AG20443 (cell line): ENCODE measurements at regions not wholly inside any gene's neighbourhood (a gene's known extent, or its start where the extent isn't known, plus 50 kb on each side); places are given as distances from the start of the nearest gene placed in this dataset.
"Not testable (repeated sequence)": the region's sequence is repeated elsewhere in the genome, so short reads cannot be mapped to it uniquely, and the experiment has no call there.

Source experiments
- DNase-seq: peaks from one replicate; pipeline ENCODE4 v3.0.0; 2012; ENCODE audit warnings: low spot score, mixed read lengths

DNA sequence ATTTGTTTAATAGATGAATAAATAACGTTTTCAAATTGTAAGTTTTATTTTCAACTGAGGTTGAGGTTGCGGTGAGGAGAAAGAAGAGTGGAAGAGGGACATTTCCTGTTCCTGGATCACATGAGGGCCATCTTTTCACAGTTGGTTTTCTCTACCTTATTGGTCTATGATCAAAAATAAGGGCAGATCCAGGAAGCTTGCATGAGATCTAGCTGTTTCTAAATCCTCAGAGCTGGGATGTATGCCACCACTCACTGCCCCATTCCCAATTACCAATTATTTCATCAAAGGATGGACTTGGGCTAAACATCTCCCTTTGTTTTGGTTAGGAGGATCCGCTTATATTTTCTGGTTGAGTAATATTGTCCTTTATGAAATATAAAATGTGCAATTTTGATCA lies 104.8 kb upstream of the TLL1 start:
- DNase-seq, result no peak

- DNase-seq, result no peak
These were observed 98.7 kb upstream of the TLL1 start for GRCh38 chr4:165774326-165774725.

- DNase-seq, result no peak
These were observed 92.9 kb upstream of the TLL1 start for GRCh38 chr4:165779950-165780670.

DNA sequence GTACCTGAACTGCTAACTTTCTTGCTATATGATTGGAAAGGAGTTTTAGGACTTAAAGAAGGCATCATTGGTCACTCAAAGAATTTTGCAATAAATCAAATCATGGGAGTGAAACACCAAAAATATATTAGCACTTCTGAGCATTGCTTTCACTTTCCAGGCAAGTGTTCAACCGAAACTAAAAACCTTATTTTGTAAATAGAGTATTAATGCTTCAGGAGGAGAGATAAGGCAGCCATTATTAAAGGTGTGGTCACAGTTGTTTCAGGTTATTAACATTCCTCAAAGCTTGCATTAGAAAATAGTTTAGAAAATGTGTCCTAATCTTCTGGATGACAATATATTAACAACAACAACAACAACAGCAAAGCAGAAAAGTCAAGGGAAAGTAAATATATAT lies 92.3 kb upstream of the TLL1 start:
- no peak for DNase-seq

DNA sequence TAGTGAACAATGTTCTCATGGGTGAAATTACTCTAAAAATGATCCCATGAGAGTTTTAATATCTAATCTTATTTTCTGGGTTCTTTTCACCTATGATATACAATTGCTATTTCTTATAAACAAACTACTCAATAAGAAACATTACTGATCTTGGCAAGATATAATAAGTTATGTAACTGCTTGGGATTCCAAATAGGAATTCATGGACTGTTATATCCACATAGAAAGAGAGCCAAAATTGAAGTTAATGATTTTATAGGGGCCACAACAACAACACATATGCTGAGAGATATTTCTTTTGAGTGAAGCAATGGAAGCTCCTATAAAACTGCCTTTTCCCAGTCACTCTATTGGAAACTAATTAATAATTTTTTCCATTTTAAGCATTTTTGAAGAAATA lies 90.4 kb upstream of the TLL1 start:
- DNase-seq, result no peak

DNA sequence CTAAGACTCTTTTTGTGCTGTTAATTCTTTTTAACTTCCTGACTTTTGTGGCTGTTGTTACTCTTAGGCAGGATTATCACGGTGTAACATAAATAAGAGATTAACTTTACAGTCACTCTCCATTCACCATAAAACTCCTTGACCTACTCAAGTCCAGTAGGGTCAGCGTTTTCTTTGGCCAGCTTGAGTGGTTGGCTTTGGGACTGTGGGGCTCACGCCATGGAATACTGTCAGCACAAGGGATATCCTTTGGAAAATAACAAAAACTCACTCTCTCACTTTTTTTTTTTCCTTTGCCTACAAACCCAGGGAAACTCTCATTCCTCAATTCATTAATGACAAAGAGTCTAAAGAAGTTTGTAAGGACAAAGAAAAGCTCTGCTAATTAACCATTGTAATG lies 89.4 kb upstream of the TLL1 start:
- DNase-seq, result no peak

GRCh38 chr4:165784672-165785071 lies 88.4 kb upstream of the TLL1 start:
- no peak for DNase-seq

- no peak for DNase-seq
These were observed 87.7 kb upstream of the TLL1 start for GRCh38 chr4:165785337-165785736.

- DNase-seq, result no peak
These were observed 85.3 kb upstream of the TLL1 start for GRCh38 chr4:165787516-165788274.

GRCh38 chr4:165788686-165789463 lies 84.2 kb upstream of the TLL1 start:
- DNase-seq, result no peak

GRCh38 chr4:165793236-165793635 lies 79.8 kb upstream of the TLL1 start:
- no peak for DNase-seq

DNA sequence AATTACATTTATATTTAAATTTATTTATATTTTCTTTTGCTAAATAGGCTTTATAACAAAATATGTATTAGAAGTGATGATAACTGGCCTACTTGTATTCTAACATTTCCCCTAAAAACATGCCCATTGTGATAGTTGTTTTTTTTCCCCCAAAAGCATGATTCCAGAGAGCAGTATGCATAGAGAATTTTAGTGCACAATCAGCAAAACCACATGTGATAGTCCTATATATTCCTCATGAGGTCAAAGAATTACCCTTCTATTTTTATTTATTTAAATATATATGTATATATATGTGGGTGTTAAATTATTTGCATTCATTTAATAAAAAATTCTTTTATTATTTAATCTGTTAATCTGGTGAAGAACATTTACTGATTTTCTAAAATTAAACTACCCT lies 78.2 kb upstream of the TLL1 start:
- DNase-seq, result no peak

GRCh38 chr4:165799384-165799815 lies 73.6 kb upstream of the TLL1 start:
- DNase-seq, result no peak

DNA sequence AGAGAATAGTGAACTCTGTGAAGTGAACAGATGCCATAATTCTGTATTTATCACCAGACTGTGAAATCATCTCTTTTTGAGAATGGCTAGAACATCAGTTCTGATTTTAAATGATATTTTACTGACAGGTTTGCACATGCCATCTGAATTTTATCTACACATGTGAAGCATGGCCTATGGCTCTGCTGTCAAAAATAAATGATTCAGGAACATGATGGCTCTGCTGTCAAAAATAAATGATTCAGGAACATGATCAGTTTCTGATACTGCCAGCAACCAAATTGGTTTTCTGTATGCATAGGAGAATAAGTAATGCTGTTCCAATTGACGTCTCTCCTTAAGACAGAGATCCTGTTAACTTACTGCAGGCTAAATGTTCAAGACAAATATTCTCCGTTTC lies 70.6 kb upstream of the TLL1 start:
- DNase-seq, result no peak

GRCh38 chr4:165803005-165803404 lies 70.0 kb upstream of the TLL1 start:
- no peak for DNase-seq

DNA sequence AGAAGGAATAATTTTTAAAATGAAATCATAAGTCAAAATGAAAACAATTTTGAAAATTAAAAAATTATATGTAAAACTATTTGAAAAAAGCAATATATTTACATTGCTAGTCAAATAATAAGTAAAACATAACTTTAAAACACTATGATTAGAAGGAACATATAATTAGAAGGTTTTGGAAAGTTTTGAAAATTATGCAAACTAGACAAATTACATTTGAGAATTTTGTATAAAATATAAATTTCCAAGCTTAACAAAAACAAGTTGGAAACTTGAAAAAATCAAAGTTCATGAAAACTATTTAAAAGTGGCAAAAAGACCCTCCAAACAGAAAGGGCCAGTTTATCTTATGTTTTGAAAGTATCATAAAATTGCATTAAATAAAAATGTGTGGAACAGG lies 67.6 kb upstream of the TLL1 start:
- DNase-seq, result no peak

DNA sequence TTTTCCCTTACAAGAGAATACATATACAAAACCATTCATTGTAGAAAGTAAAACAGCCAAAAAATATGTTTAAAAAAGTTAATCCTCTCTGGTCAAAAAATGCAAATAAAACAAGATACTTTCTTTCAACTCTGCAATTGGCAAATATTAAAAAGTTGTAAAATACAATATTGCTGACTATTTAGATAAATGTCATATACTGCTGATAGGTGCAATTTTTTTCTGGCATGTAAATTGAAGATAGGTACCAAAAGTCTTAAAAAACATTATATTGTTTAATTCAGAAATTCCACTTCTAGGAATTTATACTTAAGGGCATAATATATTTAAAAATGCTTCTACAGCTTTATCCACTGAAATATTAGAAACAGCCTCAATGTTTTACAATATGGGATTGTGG lies 66.4 kb upstream of the TLL1 start:
- DNase-seq, result no peak

GRCh38 chr4:165810726-165811125 lies 62.3 kb upstream of the TLL1 start:
- no peak for DNase-seq

- no peak for DNase-seq
These were observed 59.4 kb upstream of the TLL1 start for GRCh38 chr4:165813606-165814005.

DNA sequence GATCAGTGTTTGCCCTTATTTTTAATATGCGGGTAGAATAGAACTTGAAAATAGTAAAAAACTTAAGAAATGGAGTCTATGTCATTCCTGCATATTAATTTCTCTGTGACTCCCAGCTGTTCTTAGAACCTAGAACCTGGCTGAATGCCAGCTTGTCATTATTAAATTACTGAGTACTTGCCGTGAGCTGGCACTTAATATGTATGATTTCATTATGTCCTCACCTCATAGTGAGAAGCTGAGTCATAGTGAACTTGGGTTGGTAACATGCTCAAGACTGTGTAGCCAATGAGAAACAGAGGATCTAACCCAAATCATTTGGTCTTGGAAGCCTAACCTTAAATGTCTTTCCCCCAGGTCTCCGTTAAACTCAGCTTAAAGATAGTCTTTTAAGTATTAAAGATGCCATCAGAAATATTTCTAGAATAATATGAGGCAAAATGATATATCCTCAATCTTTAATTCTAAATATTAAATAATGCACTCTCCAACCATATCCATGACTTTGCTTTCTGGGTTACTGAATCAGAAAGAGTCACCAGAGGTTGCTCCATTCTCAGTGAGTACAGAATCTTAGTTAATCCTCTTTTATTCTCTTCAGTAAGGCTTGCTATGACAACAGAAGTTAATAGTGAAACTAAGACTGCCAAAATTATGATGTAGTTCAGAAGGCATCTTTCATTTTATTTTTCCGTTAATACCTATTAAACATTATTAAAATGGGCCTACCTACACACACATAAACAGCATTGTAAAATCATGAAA lies 58.6 kb upstream of the TLL1 start:
- no peak for DNase-seq

DNA sequence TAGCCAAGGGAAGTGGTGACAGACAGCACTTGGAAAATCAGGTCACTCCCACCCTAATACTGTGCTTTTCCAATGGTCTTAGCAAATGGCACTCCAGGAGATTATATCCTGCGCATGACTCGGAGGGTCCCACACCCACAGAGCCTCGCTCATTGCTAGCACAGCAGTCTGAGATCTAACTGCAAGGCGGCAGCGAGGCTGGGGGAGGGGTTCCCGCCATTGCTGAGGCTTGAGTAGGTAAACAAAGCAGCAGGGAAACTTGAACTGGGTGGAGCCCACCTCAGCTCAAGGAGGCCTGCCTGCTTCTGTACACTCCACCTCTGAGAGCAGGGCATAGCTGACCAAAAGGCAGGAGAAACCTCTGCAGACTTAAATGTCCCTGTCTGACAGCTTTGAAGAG lies 53.9 kb upstream of the TLL1 start:
- DNase-seq, result not testable (repeated sequence)
